B cell (primary cell): ENCODE measurements at regions not wholly inside any gene's neighbourhood (a gene's known extent, or its start where the extent isn't known, plus 50 kb on each side); places are given as distances from the start of the nearest gene placed in this dataset.
A peak's percentile ranks its signal among the peaks of the same experiment; 100 is the strongest.

ENCODE experiments used
- ATAC-seq: fragments of 200-7000 bp; cut with Tn5 transposase; one replicate; pipeline ENCODE4 v1.10.0; 2021; ENCODE audit warnings: low read depth, mild to moderate bottlenecking, moderate number of reproducible peaks, moderate library complexity
- CTCF ChIA-PET: fragments of 350-600 bp; sonication (Branson Sonifier 250); formaldehyde crosslinking; loops from one replicate; lab custom pipeline; 2021; ENCODE audit warnings: antibody characterized with exemption, inconsistent platforms; lab: Charles Lee
- POLR2A ChIA-PET: fragments of 350-600 bp; sonication (Branson Sonifier 250); formaldehyde crosslinking; loops from one replicate; lab custom pipeline; 2021; ENCODE audit warnings: antibody characterized with exemption; lab: Charles Lee
- DNase-seq: peaks from one replicate; pipeline ENCODE4 v3.0.0; 2013
- H2AFZ ChIP-seq: 2 replicates; pipeline ENCODE4 v1.6.1; 2012; ENCODE audit warnings: mild to moderate bottlenecking, low read depth, low read length; ENCODE audit not compliant: insufficient read depth, poor library complexity, severe bottlenecking
- H3K27ac ChIP-seq, 2 donors: 1 replicate in 1 of 2; 2 replicates in 1 of 2; pipeline ENCODE4 v1.5.1; 2012 to 2013; ENCODE audit warnings: low read length in 2 of 2, mild to moderate bottlenecking in 2 of 2, moderate library complexity in 1 of 2
- H3K27me3 ChIP-seq, 4 experiments: fragments of 200-600 bp in 1 of 4; sonication (generic) in 1 of 4; replicated peaks in 1 of 4; 1 replicate in 2 of 4; 2 replicates in 2 of 4; pipeline versions ENCODE4 v1.6.1 to v1.7.0; 2013 to 2016; ENCODE audit warnings: low read length in 3 of 4, mild to moderate bottlenecking in 2 of 4, mixed read lengths in 1 of 4, moderate library complexity in 1 of 4; ENCODE audit not compliant: insufficient read depth in 4 of 4, control insufficient read depth in 3 of 4; ENCODE audit errors: control extremely low read depth in 1 of 4
- H3K36me3 ChIP-seq, 2 experiments: replicated peaks in 1 of 2; 1 replicate in 1 of 2; 2 replicates in 1 of 2; pipeline versions ENCODE4 v1.6.1 to v1.7.1; 2013; ENCODE audit warnings: low read length in 1 of 2; ENCODE audit not compliant: insufficient read depth in 2 of 2, control insufficient read depth in 1 of 2; ENCODE audit errors: control extremely low read depth in 1 of 2, extremely low read depth in 1 of 2
- H3K4me1 ChIP-seq, 2 donors: fragments of 200-600 bp in 1 of 2; sonication (generic) in 1 of 2; 1 replicate in 1 of 2; 2 replicates in 1 of 2; pipeline versions ENCODE4 v1.5.1 to v1.6.1; 2013 to 2017; ENCODE audit warnings: low read length in 2 of 2; ENCODE audit not compliant: control insufficient read depth in 2 of 2, insufficient read depth in 2 of 2
- H3K4me2 ChIP-seq: replicated peaks from 2 replicates; pipeline ENCODE3; 2012; ENCODE audit warnings: mild to moderate bottlenecking, low read depth, low read length; ENCODE audit not compliant: poor library complexity, severe bottlenecking
- H3K4me3 ChIP-seq, 5 experiments: fragments of 200-600 bp in 1 of 5; sonication (generic) in 1 of 5; 1 replicate in 3 of 5; 2 replicates in 2 of 5; pipeline versions ENCODE4 v1.5.1 to v1.7.0; 2011 to 2016; ENCODE audit warnings: low read length in 4 of 5, mild to moderate bottlenecking in 4 of 5, low read depth in 2 of 5, control low read depth in 1 of 5, moderate library complexity in 1 of 5; ENCODE audit not compliant: insufficient read depth in 1 of 5; ENCODE audit errors: control extremely low read depth in 1 of 5, extremely low read depth in 1 of 5
- H3K79me2 ChIP-seq: fragments of 200-600 bp; sonication (generic); one replicate; pipeline ENCODE4 v1.6.0; 2016; ENCODE audit warnings: low read length; ENCODE audit not compliant: control insufficient read depth, insufficient read depth
- H3K9ac ChIP-seq: fragments of 200-600 bp; sonication (generic); 2 replicates; pipeline ENCODE4 v1.6.1; 2017; ENCODE audit warnings: mild to moderate bottlenecking, low read length, moderate library complexity
- H3K9me3 ChIP-seq, 3 donors: one replicate each; pipeline versions ENCODE4 v1.6.1 to v1.7.1; 2013; ENCODE audit warnings: low read length in 2 of 3; ENCODE audit not compliant: control insufficient read depth in 2 of 3, insufficient read depth in 1 of 3; ENCODE audit errors: control extremely low read depth in 1 of 3
- H4K20me1 ChIP-seq: 2 replicates; pipeline ENCODE4 v1.6.0; 2012; ENCODE audit warnings: mild to moderate bottlenecking, low read length; ENCODE audit not compliant: insufficient read depth, control insufficient read depth, poor library complexity, severe bottlenecking
- H3K27ac Mint-ChIP-seq: one replicate; pipeline ENCODE4 v1.8.0; 2021; ENCODE audit warnings: mixed read lengths
- H3K27me3 Mint-ChIP-seq: one replicate; pipeline ENCODE4 v1.8.0; 2021; ENCODE audit warnings: mixed read lengths
- H3K4me1 Mint-ChIP-seq: one replicate; pipeline ENCODE4 v1.8.0; 2021; ENCODE audit warnings: mixed read lengths
- H3K4me3 Mint-ChIP-seq: one replicate; pipeline ENCODE4 v1.8.0; 2021; ENCODE audit warnings: mixed read lengths
- H3K9me3 Mint-ChIP-seq: one replicate; pipeline ENCODE4 v1.8.0; 2022; ENCODE audit warnings: mixed read lengths; ENCODE audit not compliant: insufficient read depth
- EZH2 ChIP-seq: IDR thresholded peaks from 2 replicates; pipeline ENCODE4 v1.6.1; 2012; ENCODE audit warnings: borderline replicate concordance, low read depth, mild to moderate bottlenecking, moderate library complexity, low read length; ENCODE audit not compliant: insufficient read depth, poor library complexity, severe bottlenecking
- WGBS: methylation state at CpG from one replicate; pipeline ENCODE4 v1.1.5; 2013; ENCODE audit warnings: missing lambda C conversion rate; ENCODE audit not compliant: insufficient coverage; 5-methylcytosine and 5-hydroxymethylcytosine counted together
- intact Hi-C: fragments of 100-400 bp; cut with micrococcal nuclease; formaldehyde crosslinking; loops from one replicate; pipeline ENCODE4 v1.10.0; 2022
- TF ChIP-seq, protein P1 (sequence below): fragments of 200-600 bp; IDR thresholded peaks from one replicate; pipeline ENCODE4 v1.8.0; 2022; ENCODE audit warnings: antibody characterized with exemption, mild to moderate bottlenecking

DNA sequence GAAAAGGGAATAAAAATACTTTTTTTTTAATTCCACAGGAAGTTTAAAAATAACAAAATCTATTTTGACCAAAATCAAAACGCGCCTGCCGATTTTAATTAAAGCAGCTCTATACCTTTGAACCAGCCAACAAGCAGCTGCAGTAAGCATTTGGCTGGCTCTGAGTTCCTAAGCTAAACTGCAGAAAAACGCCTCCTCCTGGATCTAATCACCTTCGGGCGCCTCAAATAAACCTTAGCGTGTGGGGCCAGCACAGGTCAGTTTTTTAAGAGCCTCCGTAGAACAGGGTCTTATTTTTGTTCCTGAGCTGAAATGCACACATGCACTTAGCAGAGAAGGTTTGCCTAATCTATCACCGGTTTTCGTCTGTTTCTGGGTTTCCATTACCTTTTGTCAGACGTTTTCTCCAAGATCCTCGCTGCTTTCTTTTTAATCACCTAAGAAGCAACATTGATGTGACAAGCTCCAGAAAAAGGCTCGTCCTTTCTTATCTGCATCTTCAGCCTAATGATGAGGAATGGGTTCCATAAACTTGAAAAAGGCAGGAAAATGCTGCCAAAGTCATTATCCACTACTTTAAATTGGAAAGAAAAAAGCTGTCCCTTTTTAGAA is 64.7 kb upstream of the HNRNPA3 start:
- H3K4me1 Mint-ChIP-seq, result peaks cover 11% of the 10 kb centered on the region
- peaks cover 36% of the 10 kb centered on the region for H3K27me3 Mint-ChIP-seq
- Histone ChIP-seq H3K9me3 (no peaks in the 10 kb centered on the region), H4K20me1 (no peaks in the 10 kb centered on the region), H3K27ac (no peak overlapping the region), H3K4me2 (peak overlapping the region; percentile 79), H3K4me1 (peaks cover 9 to 13% of the 10 kb centered on the region in 2 donors), H2AFZ (peak overlapping the region; percentile 71), H3K9ac (peak overlapping the region; percentile 63), H3K36me3 (no peaks in the 10 kb centered on the region), H3K27me3 (peaks cover 0 to 17% (median 10%) of the 10 kb centered on the region in 4 experiments), H3K79me2 (no peaks in the 10 kb centered on the region), H3K4me3 (peak overlapping the region in 4 of 5 experiments; percentile 36 to 74 (median 48))
- WGBS, result 21% methylated on average over 11 of the region's 13 CpGs
- POLR2A ChIA-PET, result interaction anchor here (0.6 to 1.0 kb wide), 2 partner anchors 64 to 161 kb away, joined by 3 to 7 read pairs; partner anchors contain the start of gene HNRNPA3
- intact Hi-C loops, result loop anchor here (1.0 to 5.0 kb wide), 5 partner anchors 184 to 1456 kb away; a partner anchor contains a TSS
- no peaks in the 10 kb centered on the region for H3K9me3 Mint-ChIP-seq
- peak overlapping the region; percentile 92 for H3K4me3 Mint-ChIP-seq
- ATAC-seq (no peak), DNase-seq (peak; percentile 33)
- TF ChIP-seq, protein P1, sequence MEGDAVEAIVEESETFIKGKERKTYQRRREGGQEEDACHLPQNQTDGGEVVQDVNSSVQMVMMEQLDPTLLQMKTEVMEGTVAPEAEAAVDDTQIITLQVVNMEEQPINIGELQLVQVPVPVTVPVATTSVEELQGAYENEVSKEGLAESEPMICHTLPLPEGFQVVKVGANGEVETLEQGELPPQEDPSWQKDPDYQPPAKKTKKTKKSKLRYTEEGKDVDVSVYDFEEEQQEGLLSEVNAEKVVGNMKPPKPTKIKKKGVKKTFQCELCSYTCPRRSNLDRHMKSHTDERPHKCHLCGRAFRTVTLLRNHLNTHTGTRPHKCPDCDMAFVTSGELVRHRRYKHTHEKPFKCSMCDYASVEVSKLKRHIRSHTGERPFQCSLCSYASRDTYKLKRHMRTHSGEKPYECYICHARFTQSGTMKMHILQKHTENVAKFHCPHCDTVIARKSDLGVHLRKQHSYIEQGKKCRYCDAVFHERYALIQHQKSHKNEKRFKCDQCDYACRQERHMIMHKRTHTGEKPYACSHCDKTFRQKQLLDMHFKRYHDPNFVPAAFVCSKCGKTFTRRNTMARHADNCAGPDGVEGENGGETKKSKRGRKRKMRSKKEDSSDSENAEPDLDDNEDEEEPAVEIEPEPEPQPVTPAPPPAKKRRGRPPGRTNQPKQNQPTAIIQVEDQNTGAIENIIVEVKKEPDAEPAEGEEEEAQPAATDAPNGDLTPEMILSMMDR, result no peak
- TF ChIP-seq EZH2, result no peak
- no peak overlapping the region for H3K27ac Mint-ChIP-seq
- CTCF ChIA-PET, result interaction anchor here (0.6 to 6.1 kb wide), 26 partner anchors 7 to 1459 kb away, joined by 3 to 109 read pairs (median 4); partner anchors contain the start of genes HNRNPA3, HOXD10, HOXD12 and LNPK
